ENCODE measurements at regions not wholly inside any gene's neighbourhood (a gene's known extent, or its start where the extent isn't known, plus 50 kb on each side); places are given as distances from the start of the nearest gene placed in this dataset.

GRCh38 chr11:97336064-97336463 is 946.3 kb downstream of the JRKL start:
- no peak for DNase-seq

- DNase-seq: no peak
These were observed 955.2 kb downstream of the JRKL start for GRCh38 chr11:97345032-97345431.

- DNase-seq: no peak
These were observed 959.4 kb downstream of the JRKL start for GRCh38 chr11:97349201-97349600.

GRCh38 chr11:97351939-97352338 is 962.1 kb downstream of the JRKL start:
- DNase-seq: no peak

GRCh38 chr11:97354026-97354425 is 964.2 kb downstream of the JRKL start:
- DNase-seq: no peak

GRCh38 chr11:97354576-97354975 is 964.8 kb downstream of the JRKL start:
- DNase-seq: no peak

- no peak for DNase-seq
These were observed 965.4 kb downstream of the JRKL start for GRCh38 chr11:97355230-97355629.

- no peak for DNase-seq
These were observed 966.3 kb downstream of the JRKL start for GRCh38 chr11:97356144-97356543.

- DNase-seq: no peak
These were observed 969.2 kb downstream of the JRKL start for GRCh38 chr11:97359016-97359415.

- DNase-seq: no peak
These were observed 972.1 kb downstream of the JRKL start for GRCh38 chr11:97361812-97362378.

GRCh38 chr11:97363331-97363730 is 973.5 kb downstream of the JRKL start:
- DNase-seq: no peak

- DNase-seq: no peak
These were observed 974.2 kb downstream of the JRKL start for GRCh38 chr11:97364047-97364446.

GRCh38 chr11:97367406-97368083 is 977.7 kb downstream of the JRKL start:
- DNase-seq: no peak

- no peak for DNase-seq
These were observed 999.5 kb downstream of the JRKL start for GRCh38 chr11:97389270-97389669.

GRCh38 chr11:97398246-97398645 is 1008.4 kb downstream of the JRKL start:
- no peak for DNase-seq

GRCh38 chr11:97409141-97409540 is 1019.3 kb downstream of the JRKL start:
- no peak for DNase-seq

- DNase-seq: no peak
These were observed 1025.0 kb downstream of the JRKL start for GRCh38 chr11:97414801-97415200.

GRCh38 chr11:97419729-97420128 is 1029.9 kb downstream of the JRKL start:
- no peak for DNase-seq

GRCh38 chr11:97428247-97428790 is 1038.5 kb downstream of the JRKL start:
- DNase-seq: no peak

- DNase-seq: no peak
These were observed 1041.1 kb downstream of the JRKL start for GRCh38 chr11:97430877-97431276.

- no peak for DNase-seq
These were observed 1043.1 kb downstream of the JRKL start for GRCh38 chr11:97432926-97433325.

GRCh38 chr11:97445561-97445960 is 1055.7 kb downstream of the JRKL start:
- DNase-seq: no peak

- DNase-seq: no peak
These were observed 1061.6 kb downstream of the JRKL start for GRCh38 chr11:97451441-97451840.

GRCh38 chr11:97454988-97455387 is 1065.2 kb downstream of the JRKL start:
- no peak for DNase-seq

- DNase-seq: no peak
These were observed 1070.3 kb downstream of the JRKL start for GRCh38 chr11:97460091-97460490.
